Neural cell (in vitro differentiated cells): ENCODE measurements at regions not wholly inside any gene's neighbourhood (a gene's known extent, or its start where the extent isn't known, plus 50 kb on each side); places are given as distances from the start of the nearest gene placed in this dataset.

Source experiments
- H2AFZ ChIP-seq: fragments of 200-600, 300-800 bp; sonication (generic), shearing (Covaris generic); 2 replicates; pipeline ENCODE4 v1.6.0; 2014; ENCODE audit warnings: low read depth, mild to moderate bottlenecking, antibody characterized with exemption, low read length, moderate library complexity
- H3F3A ChIP-seq: fragments of 200-600 bp; shearing (Covaris generic); 2 replicates; pipeline ENCODE4 v1.6.1; 2016; ENCODE audit warnings: mild to moderate bottlenecking, moderate library complexity, mixed read lengths, antibody characterized with exemption, low read length; ENCODE audit not compliant: insufficient read depth, poor library complexity, severe bottlenecking
- H3K27ac ChIP-seq: fragments of 200-600, 300-800 bp; sonication (generic), shearing (Covaris generic); 2 replicates; pipeline ENCODE4 v1.5.1; 2014; ENCODE audit warnings: mild to moderate bottlenecking, low read length, moderate library complexity
- H3K27me3 ChIP-seq: fragments of 300-800, 200-600 bp; sonication (generic), shearing (Covaris generic); 2 replicates; pipeline ENCODE4 v1.6.0; 2014; ENCODE audit warnings: mild to moderate bottlenecking, low read depth, low read length, moderate library complexity; ENCODE audit not compliant: insufficient read depth
- H3K36me3 ChIP-seq: fragments of 300-800, 200-600 bp; sonication (generic), shearing (Covaris generic); 2 replicates; pipeline ENCODE4 v1.5.1; 2014; ENCODE audit warnings: mild to moderate bottlenecking, antibody characterized with exemption, low read length, moderate library complexity; ENCODE audit not compliant: insufficient read depth
- H3K4me2 ChIP-seq: fragments of 300-800, 200-600 bp; sonication (generic), shearing (Covaris generic); 2 replicates; pipeline ENCODE4 v1.6.0; 2014; ENCODE audit warnings: mild to moderate bottlenecking, low read length
- H3K4me3 ChIP-seq: fragments of 300-800, 200-600 bp; sonication (generic), shearing (Covaris generic); 2 replicates; pipeline ENCODE4 v1.5.1; 2014; ENCODE audit warnings: mild to moderate bottlenecking, low read length, moderate library complexity
- H3K79me2 ChIP-seq: fragments of 200-600 bp; shearing (Covaris generic); replicated peaks from 2 replicates; pipeline ENCODE4 v1.6.0; 2014; ENCODE audit warnings: mild to moderate bottlenecking, low read length, moderate library complexity; ENCODE audit not compliant: insufficient read depth
- H3K9ac ChIP-seq: fragments of 300-800, 200-600 bp; sonication (generic), shearing (Covaris generic); 2 replicates; pipeline ENCODE4 v1.6.1; 2016; ENCODE audit warnings: mild to moderate bottlenecking, low read length, mixed read lengths
- H3K9me2 ChIP-seq: fragments of 200-600 bp; shearing (Covaris generic); 2 replicates; pipeline ENCODE4 v1.6.1; 2016; ENCODE audit warnings: mild to moderate bottlenecking, low read length, mixed read lengths; ENCODE audit not compliant: insufficient read depth
- H3K9me3 ChIP-seq: fragments of 200-600, 300-800 bp; sonication (generic), shearing (Covaris generic); 2 replicates; pipeline ENCODE4 v1.6.1; 2016; ENCODE audit warnings: mild to moderate bottlenecking, mixed run types, low read length, moderate library complexity, mixed read lengths
- H4K20me1 ChIP-seq: fragments of 200-600 bp; shearing (Covaris generic); 2 replicates; pipeline ENCODE4 v1.6.1; 2016; ENCODE audit warnings: mild to moderate bottlenecking, mixed run types; ENCODE audit not compliant: insufficient read depth
- EP300 ChIP-seq: fragments of 450-650 bp; conservative IDR thresholded peaks from 2 replicates; pipeline ENCODE4 v1.6.1; 2014; ENCODE audit warnings: antibody characterized with exemption, mild to moderate bottlenecking, moderate library complexity; ENCODE audit not compliant: poor library complexity, severe bottlenecking
- EZH2 ChIP-seq: fragments of 200-600, 300-800 bp; shearing (Covaris generic), sonication (generic); IDR thresholded peaks from 2 replicates; pipeline ENCODE4 v1.6.1; 2014; ENCODE audit warnings: antibody characterized with exemption, low read length, borderline replicate concordance, mild to moderate bottlenecking; ENCODE audit not compliant: insufficient read depth, poor library complexity, severe bottlenecking
- MXI1 ChIP-seq: fragments of 450-650 bp; conservative IDR thresholded peaks from 2 replicates; pipeline ENCODE4 v1.6.1; 2014; ENCODE audit warnings: antibody characterized with exemption, mild to moderate bottlenecking; ENCODE audit not compliant: poor library complexity, severe bottlenecking
- POLR2AphosphoS5 ChIP-seq: IDR thresholded peaks from 2 replicates; pipeline ENCODE4 v1.6.1; 2012
- RAD21 ChIP-seq: fragments of 450-650 bp; conservative IDR thresholded peaks from 2 replicates; pipeline ENCODE4 v1.6.1; 2014; ENCODE audit warnings: antibody characterized with exemption, mild to moderate bottlenecking, moderate library complexity
- SMC3 ChIP-seq: fragments of 450-650 bp; conservative IDR thresholded peaks from 2 replicates; pipeline ENCODE4 v1.6.1; 2014; ENCODE audit warnings: antibody characterized with exemption, mild to moderate bottlenecking, moderate library complexity; ENCODE audit not compliant: poor library complexity
- TAF1 ChIP-seq: IDR thresholded peaks from 2 replicates; pipeline ENCODE4 v1.6.1; 2012; ENCODE audit warnings: low read depth
- TF ChIP-seq, protein P1 (sequence below): IDR thresholded peaks from 2 replicates; pipeline ENCODE4 v1.6.1; 2012; ENCODE audit warnings: borderline replicate concordance
- TF ChIP-seq, protein P2 (sequence below): fragments of 450-650 bp; IDR thresholded peaks from 2 replicates; pipeline ENCODE4 v1.5.1; 2014; ENCODE audit warnings: antibody characterized with exemption, mild to moderate bottlenecking, moderate library complexity; ENCODE audit not compliant: poor library complexity, severe bottlenecking

DNA sequence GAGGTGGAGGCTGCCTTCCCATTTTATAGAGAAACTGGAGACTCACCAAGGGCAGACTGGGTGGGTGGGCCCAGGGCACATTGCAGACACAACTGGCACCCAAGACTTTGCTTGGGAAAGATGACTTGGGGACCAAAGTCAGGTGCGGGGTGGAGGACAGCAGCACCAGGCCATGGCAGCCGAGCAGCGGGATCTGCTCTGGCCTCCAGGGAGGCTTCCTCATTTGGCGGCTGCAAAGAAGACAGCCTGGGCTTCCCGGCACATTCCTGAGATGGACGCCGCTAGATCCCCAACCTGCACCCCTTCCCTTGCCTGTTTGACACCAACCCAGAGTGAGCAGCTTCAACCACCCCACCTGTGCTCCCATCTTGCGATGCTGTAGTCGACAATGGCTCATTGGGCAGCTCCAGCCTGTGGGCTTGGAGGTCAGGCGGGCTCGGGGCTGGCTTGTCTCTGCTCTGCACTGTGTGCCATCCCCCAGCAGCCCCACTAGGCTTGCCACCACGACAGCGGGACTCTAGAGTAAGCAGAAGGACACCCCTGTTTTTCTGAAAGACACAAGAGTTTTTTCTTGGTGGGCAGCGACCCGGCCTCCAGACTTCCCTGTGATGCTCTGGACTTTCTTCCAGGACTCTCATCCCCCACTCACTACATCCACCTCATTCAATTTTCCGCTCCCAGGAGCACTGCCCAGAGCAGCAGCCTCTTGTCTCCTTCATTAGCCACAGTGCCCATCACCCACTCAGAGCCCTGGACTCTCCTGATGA lies 184.9 kb upstream of the CST7 start:
- Histone ChIP-seq H3K79me2 (no peaks in the 10 kb centered on the region), H3K27ac (no peak overlapping the region), H3K9me3 (no peaks in the 10 kb centered on the region), H2AFZ (no peak overlapping the region), H3F3A (no peaks in the 10 kb centered on the region), H3K36me3 (no peaks in the 10 kb centered on the region), H3K4me3 (no peak overlapping the region), H4K20me1 (no peaks in the 10 kb centered on the region), H3K4me2 (no peak overlapping the region), H3K27me3 (no peaks in the 10 kb centered on the region), H3K9me2 (no peaks in the 10 kb centered on the region), H3K9ac (no peak overlapping the region)
- TF ChIP-seq TAF1 (no peak), MXI1 (no peak), EP300 (no peak), POLR2AphosphoS5 (no peak), EZH2 (no peak), SMC3 (no peak), RAD21 (no peak)
- TF ChIP-seq, protein P1, sequence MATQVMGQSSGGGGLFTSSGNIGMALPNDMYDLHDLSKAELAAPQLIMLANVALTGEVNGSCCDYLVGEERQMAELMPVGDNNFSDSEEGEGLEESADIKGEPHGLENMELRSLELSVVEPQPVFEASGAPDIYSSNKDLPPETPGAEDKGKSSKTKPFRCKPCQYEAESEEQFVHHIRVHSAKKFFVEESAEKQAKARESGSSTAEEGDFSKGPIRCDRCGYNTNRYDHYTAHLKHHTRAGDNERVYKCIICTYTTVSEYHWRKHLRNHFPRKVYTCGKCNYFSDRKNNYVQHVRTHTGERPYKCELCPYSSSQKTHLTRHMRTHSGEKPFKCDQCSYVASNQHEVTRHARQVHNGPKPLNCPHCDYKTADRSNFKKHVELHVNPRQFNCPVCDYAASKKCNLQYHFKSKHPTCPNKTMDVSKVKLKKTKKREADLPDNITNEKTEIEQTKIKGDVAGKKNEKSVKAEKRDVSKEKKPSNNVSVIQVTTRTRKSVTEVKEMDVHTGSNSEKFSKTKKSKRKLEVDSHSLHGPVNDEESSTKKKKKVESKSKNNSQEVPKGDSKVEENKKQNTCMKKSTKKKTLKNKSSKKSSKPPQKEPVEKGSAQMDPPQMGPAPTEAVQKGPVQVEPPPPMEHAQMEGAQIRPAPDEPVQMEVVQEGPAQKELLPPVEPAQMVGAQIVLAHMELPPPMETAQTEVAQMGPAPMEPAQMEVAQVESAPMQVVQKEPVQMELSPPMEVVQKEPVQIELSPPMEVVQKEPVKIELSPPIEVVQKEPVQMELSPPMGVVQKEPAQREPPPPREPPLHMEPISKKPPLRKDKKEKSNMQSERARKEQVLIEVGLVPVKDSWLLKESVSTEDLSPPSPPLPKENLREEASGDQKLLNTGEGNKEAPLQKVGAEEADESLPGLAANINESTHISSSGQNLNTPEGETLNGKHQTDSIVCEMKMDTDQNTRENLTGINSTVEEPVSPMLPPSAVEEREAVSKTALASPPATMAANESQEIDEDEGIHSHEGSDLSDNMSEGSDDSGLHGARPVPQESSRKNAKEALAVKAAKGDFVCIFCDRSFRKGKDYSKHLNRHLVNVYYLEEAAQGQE: no peak
- TF ChIP-seq, protein P2, sequence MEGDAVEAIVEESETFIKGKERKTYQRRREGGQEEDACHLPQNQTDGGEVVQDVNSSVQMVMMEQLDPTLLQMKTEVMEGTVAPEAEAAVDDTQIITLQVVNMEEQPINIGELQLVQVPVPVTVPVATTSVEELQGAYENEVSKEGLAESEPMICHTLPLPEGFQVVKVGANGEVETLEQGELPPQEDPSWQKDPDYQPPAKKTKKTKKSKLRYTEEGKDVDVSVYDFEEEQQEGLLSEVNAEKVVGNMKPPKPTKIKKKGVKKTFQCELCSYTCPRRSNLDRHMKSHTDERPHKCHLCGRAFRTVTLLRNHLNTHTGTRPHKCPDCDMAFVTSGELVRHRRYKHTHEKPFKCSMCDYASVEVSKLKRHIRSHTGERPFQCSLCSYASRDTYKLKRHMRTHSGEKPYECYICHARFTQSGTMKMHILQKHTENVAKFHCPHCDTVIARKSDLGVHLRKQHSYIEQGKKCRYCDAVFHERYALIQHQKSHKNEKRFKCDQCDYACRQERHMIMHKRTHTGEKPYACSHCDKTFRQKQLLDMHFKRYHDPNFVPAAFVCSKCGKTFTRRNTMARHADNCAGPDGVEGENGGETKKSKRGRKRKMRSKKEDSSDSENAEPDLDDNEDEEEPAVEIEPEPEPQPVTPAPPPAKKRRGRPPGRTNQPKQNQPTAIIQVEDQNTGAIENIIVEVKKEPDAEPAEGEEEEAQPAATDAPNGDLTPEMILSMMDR: no peak

DNA sequence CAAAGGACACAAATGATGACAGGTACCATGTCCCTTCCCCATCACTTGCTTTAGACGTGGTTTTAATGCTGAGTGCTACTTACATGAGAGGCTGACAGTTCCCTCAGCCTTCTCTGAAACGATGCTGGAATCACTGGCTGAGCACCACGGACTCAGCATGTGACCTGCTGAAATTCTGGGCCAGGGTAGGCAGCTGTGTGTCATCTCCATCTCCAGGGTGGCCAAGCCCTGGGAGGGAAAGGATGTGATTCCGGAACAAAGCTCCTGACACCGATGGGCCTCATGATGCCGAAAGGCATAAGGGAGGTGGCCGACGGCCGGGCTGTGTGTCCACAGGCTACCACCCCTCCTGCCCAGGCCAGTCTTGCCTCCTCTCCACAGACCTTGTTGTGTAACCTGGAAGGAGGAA lies 184.3 kb upstream of the CST7 start:
- H4K20me1 ChIP-seq: no peaks in the 10 kb centered on the region
- no peak overlapping the region for H3K27ac ChIP-seq
- no peak overlapping the region for H2AFZ ChIP-seq
- no peaks in the 10 kb centered on the region for H3K9me2 ChIP-seq
- H3K4me2 ChIP-seq: no peak overlapping the region
- H3K9ac ChIP-seq: no peak overlapping the region
- TF ChIP-seq, protein P1: no peak
- TF ChIP-seq EP300: no peak
- TF ChIP-seq POLR2AphosphoS5: no peak
- TF ChIP-seq SMC3: no peak
- no peak for TF ChIP-seq TAF1
- no peak for TF ChIP-seq EZH2
- TF ChIP-seq, protein P2: no peak
- TF ChIP-seq MXI1: no peak
- TF ChIP-seq RAD21: no peak
- H3K4me3 ChIP-seq: no peak overlapping the region
- no peaks in the 10 kb centered on the region for H3K9me3 ChIP-seq
- no peaks in the 10 kb centered on the region for H3K27me3 ChIP-seq
- H3K36me3 ChIP-seq: no peaks in the 10 kb centered on the region
- no peaks in the 10 kb centered on the region for H3K79me2 ChIP-seq
- no peaks in the 10 kb centered on the region for H3F3A ChIP-seq
